ENCODE measurements at regions not wholly inside any gene's neighbourhood (a gene's known extent, or its start where the extent isn't known, plus 50 kb on each side); places are given as distances from the start of the nearest gene placed in this dataset.

DNA sequence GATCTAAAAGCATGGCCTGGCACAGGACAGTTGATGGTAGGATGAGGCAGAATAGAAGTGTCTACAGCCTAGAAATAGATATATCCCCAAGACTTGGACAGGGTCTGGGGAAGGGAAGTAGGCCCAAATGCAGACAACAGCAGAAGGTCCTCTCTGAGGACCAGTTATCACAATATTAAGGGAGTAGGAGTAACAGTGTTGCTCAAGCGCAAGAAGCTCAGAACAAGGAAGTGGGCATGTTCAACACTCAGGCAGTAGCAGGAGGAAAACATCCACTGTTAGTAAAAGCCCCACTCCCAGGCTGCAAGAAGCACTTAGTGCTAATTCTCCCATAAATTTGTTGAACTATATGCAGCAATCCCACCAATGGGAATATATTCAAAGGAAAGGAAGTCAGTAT is 314.7 kb downstream of the METTL4 start:
- no peak for DNase-seq (ENCODE audit: low spot score)
- in situ Hi-C loops (cut with MboI; ENCODE audit: low sequenced_read_pairs, unreplicated experiment) = no loop called here
- TF ChIP-seq, protein P1, sequence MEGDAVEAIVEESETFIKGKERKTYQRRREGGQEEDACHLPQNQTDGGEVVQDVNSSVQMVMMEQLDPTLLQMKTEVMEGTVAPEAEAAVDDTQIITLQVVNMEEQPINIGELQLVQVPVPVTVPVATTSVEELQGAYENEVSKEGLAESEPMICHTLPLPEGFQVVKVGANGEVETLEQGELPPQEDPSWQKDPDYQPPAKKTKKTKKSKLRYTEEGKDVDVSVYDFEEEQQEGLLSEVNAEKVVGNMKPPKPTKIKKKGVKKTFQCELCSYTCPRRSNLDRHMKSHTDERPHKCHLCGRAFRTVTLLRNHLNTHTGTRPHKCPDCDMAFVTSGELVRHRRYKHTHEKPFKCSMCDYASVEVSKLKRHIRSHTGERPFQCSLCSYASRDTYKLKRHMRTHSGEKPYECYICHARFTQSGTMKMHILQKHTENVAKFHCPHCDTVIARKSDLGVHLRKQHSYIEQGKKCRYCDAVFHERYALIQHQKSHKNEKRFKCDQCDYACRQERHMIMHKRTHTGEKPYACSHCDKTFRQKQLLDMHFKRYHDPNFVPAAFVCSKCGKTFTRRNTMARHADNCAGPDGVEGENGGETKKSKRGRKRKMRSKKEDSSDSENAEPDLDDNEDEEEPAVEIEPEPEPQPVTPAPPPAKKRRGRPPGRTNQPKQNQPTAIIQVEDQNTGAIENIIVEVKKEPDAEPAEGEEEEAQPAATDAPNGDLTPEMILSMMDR (IDR thresholded peaks at IDR 0.05; ENCODE audit: borderline replicate concordance, control extremely low read depth, extremely low read depth, insufficient read depth, missing control alignments) = no peak

DNA sequence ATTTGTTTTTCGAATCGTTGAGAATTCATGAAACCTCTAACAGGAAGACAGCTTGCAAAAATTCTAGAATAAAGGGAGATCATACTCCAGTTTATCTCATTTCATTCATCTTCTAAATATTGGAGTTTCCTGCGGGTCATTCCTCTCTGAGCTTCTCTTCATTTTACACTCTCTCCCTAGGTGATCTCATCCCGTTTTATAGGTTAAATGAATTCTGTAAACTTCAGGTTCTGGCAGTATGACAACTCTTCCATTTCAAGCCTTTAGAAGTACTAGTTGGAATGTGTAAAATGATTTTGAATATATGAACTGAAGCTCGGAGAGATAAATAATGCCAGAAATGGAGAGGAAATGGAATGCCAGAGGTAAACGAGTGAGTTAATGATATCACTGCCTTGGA is 312.4 kb downstream of the METTL4 start:
- in situ Hi-C loops (cut with MboI; ENCODE audit: low sequenced_read_pairs, unreplicated experiment) = no loop called here
- TF ChIP-seq, protein P1 (IDR thresholded peaks at IDR 0.05; ENCODE audit: borderline replicate concordance, control extremely low read depth, extremely low read depth, insufficient read depth, missing control alignments) = no peak
- DNase-seq (ENCODE audit: low spot score) = no peak

DNA sequence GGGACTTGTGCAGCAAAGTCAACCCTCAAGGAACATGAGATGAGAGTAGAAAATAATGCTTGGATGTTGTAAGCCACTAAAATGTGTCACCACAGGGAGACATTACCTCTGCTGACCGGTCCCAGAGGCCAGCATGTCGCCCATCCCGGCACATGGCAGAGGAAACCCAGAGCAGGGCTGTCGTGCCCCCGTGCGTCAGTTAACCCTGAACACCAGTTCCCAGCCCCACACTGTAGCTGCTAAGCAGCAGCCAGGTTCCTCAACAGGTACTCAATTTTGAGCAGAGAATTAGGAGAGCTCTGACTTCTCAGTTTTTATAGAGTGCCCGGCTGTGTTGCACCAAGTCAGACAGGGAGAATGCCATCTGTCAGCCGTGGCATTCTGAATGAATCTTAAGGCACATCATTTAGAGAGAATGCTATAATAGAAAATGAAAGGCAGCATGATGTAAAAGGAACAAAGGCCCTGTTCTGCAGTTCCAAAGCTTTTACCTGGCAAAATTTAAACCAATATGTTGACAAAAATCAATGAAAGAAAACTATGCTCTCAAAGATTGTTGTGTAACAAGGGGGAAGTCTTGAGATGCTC is 307.9 kb downstream of the METTL4 start:
- no peak for DNase-seq (ENCODE audit: low spot score)
- TF ChIP-seq, protein P1 (IDR thresholded peaks at IDR 0.05; ENCODE audit: borderline replicate concordance, control extremely low read depth, extremely low read depth, insufficient read depth, missing control alignments) = no peak
- in situ Hi-C loops (cut with MboI; ENCODE audit: low sequenced_read_pairs, unreplicated experiment) = no loop called here

DNA sequence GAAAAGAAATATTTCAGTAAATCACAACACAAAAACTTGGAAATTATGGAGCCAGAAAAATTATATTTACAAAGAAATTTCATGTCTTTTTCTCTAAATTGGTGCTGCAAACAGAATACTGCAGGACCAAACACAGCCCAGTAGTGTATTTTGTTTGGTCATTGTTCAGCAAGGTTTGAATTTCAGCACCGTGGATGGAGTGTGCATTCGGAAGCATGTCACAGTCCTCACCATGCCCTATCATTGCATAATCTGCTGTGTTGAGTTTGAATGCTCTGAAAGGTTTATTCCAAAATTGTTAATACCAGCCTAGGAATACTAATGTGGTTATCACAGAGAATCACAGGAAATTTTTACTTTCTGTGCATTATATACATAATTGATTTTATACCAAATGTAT is 296.7 kb downstream of the METTL4 start:
- in situ Hi-C loops (cut with MboI; ENCODE audit: low sequenced_read_pairs, unreplicated experiment) = no loop called here
- no peak for DNase-seq (ENCODE audit: low spot score)
- TF ChIP-seq, protein P1 (IDR thresholded peaks at IDR 0.05; ENCODE audit: borderline replicate concordance, control extremely low read depth, extremely low read depth, insufficient read depth, missing control alignments) = no peak

DNA sequence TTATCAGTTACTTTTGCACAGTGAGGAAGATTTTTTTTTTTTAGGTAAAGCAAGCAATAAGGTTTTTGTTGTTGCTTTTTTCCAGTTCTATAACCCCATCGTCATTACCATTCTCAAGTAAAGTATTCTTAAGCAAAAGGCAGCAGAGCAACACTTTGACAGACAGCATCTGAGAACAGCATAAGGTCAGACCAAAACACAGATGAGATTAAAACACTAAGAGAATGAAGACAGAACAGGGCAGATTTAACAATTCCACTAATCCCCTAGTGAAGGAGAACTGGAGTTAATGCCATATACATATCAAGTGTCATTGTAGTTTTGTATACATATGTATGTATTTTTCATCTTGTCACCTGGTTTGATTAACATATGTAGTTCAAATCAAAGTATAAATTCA is 290.2 kb downstream of the METTL4 start:
- no peak for DNase-seq (ENCODE audit: low spot score)
- TF ChIP-seq, protein P1 (IDR thresholded peaks at IDR 0.05; ENCODE audit: borderline replicate concordance, control extremely low read depth, extremely low read depth, insufficient read depth, missing control alignments) = no peak
- in situ Hi-C loops (cut with MboI; ENCODE audit: low sequenced_read_pairs, unreplicated experiment) = no loop called here

DNA sequence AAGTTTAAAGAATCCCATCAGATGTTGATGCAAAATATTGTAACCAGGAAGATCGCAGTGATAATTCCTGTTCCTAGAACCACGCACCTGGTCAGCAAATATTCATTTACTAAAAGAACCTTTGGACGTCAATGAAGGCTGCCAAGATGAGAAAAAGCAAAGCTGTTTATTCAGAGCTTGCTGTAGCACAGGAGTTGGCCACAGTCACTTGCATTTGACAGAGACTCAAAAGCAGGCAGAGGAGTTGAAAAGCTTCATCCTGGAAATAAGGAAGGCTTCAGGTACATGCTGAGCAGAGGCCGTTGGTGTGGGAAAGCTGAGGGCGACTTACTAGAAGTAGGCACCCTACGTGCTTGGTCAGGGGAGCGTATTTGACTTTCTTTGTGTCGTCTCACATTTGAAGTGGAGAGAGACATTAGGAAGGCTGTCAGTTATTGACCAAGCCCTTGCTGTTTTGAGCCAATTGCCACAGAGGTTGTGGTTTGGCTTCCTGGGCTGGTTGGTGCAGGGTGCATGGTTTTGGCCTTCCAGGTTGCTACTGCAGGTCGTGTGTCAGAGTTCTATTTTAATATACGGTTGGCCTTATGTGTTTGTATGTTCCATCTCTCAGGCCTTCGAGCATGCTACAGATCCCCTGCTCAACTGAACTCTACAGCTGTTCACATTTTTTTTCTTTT is 289.6 kb downstream of the METTL4 start:
- DNase-seq (ENCODE audit: low spot score) = no peak
- in situ Hi-C loops (cut with MboI; ENCODE audit: low sequenced_read_pairs, unreplicated experiment) = no loop called here
- TF ChIP-seq, protein P1 (IDR thresholded peaks at IDR 0.05; ENCODE audit: borderline replicate concordance, control extremely low read depth, extremely low read depth, insufficient read depth, missing control alignments) = no peak
